ENCODE measurements at regions not wholly inside any gene's neighbourhood (a gene's known extent, or its start where the extent isn't known, plus 50 kb on each side); places are given as distances from the start of the nearest gene placed in this dataset.
"Not testable (repeated sequence)": the region's sequence is repeated elsewhere in the genome, so short reads cannot be mapped to it uniquely, and the experiment has no call there.

DNA sequence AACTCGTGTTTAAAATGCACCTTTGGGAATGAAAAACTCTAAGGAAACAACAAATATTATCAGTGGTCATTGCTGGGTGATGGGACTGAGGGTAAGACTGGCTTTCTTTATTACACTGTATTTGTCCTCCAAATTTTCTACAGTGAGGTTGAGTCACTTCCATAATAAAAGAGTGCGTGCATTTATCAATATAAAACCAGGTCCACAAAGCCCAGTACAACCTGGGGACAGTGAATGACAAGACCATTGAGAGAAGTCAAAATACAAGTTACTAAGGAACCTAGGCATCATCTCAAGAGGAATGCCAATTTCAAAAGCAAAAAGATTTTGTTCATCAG is 76.4 kb downstream of the MAGED4 start:
- Mint-ChIP-seq H3K27ac (peak overlapping the region; percentile 98 to 99), H3K4me1 (peaks cover 18% of the 10 kb centered on the region), H3K4me3 (peak overlapping the region; percentile 87 to 89), H3K9me3 (no peaks in the 10 kb centered on the region), H3K27me3 (peaks cover 9% of the 10 kb centered on the region)
- ATAC-seq (peak; percentile 2), DNase-seq (no peak)

DNA sequence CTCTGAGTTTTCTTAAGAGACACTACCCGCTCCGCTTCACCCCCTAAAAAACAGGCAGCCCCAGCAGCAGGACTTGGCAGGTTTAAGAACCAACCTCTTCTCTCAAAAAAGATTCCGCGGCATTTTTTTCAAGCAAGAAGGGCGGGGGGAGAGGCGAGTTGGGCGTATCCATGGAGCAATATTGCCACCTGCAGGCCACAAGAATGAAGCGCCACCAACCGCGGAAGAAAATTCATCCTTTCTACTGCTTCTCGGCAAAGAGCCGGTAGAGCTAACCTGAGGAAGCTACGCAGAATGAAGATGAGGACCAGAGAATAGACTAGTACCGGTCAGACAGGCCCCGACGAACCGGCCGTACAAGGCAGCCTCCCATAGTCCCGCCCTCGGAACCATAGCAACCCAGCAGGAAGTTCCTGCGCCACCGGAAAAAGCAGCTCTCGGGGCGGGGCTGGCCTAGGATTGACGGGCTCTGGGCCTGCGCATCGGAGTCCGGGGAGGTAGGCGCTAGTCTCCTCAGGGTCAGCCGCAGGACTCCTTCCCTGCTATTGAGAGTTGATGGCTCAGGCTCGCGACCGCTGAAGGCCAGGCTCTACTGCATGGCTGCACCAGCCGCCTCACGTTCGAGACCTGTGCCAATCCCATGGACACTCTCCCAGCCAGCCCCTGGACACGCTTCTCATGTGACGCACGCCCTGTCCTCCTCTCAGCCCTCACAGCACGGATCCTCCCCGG is 76.9 kb downstream of the MAGED4 start:
- Mint-ChIP-seq H3K9me3 (no peaks in the 10 kb centered on the region), H3K27me3 (peaks cover 5% of the 10 kb centered on the region), H3K27ac (peak overlapping the region; percentile 98 to 99), H3K4me1 (peaks cover 18% of the 10 kb centered on the region), H3K4me3 (peak overlapping the region; percentile 87 to 89)
- peak; percentile 77 to 86 for DNase-seq
- ATAC-seq: peak; percentile 98

DNA sequence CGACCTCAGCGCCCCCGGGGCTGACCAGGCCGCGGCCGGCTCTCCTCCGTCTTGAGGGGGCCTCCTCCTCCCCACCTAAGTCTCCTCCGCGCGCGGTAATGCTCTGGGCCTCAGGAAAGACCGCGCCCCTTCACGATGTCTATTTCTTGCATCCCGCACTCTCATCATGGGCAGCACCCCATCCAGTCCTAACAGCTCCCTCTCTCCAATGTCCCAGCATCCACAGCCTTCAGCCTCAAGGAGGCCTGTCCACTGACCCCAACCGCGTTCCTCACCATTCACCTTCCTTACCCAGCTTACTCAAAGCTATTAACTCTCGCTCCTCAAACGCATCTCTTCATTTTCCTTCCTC is 77.5 kb downstream of the MAGED4 start:
- H3K4me3 Mint-ChIP-seq: peak overlapping the region; percentile 87 to 89
- DNase-seq: no peak
- H3K4me1 Mint-ChIP-seq: peaks cover 18% of the 10 kb centered on the region
- no peaks in the 10 kb centered on the region for H3K27me3 Mint-ChIP-seq
- no peaks in the 10 kb centered on the region for H3K9me3 Mint-ChIP-seq
- peak overlapping the region; percentile 98 to 99 for H3K27ac Mint-ChIP-seq
- peak; percentile 58 for ATAC-seq

DNA sequence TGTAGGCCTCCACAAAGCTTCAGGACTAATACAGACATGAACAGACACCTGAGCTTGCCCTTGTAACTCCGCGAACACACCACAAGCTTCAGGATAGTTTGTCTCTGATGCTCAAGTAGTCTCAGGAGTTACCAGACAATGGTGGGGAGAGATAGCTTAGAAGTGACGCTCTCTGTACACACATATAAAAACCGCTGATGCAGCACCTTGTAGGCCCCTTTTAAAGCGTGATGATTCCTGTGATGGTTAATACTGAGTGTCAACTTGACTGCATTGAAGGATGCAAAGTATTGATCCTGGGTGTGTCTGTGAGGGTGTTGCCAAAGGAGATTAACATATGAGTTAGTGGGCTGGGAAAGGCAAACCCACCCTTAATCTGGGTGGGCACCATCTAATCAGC is 78.7 kb downstream of the MAGED4 start:
- H3K9me3 Mint-ChIP-seq: no peaks in the 10 kb centered on the region

DNA sequence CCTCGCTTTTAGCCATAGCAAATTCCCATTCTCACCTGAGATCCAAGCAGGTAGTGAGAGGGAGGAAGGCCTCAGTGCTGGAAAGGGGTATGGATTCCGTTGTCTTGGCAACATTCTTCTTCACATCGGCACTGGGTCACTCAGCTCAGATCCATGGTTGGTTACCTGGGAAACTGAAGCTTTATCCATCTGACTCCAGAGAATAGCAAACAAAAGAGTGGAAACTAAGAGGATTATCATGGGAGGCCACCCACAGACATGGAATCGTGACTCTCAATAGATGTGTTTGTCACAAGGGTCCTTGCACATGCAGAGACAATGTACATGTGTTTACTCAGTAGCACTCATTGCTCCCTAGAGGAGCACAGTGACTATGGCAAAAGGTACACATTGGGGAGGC is 81.0 kb downstream of the MAGED4 start:
- ATAC-seq (no peak), DNase-seq (no peak)
- no peaks in the 10 kb centered on the region for H3K9me3 Mint-ChIP-seq
- H3K4me1 Mint-ChIP-seq: peaks cover 17% of the 10 kb centered on the region
- H3K27ac Mint-ChIP-seq: no peak overlapping the region
- no peak overlapping the region for H3K4me3 Mint-ChIP-seq
- no peaks in the 10 kb centered on the region for H3K27me3 Mint-ChIP-seq

More for the DNA sequence above, 78.7 kb downstream of the MAGED4 start:
- Mint-ChIP-seq H3K27ac (no peak overlapping the region), H3K27me3 (no peaks in the 10 kb centered on the region), H3K4me3 (no peak overlapping the region), H3K4me1 (peaks cover 18% of the 10 kb centered on the region)
- DNase-seq: no peak
- ATAC-seq: no peak

DNA sequence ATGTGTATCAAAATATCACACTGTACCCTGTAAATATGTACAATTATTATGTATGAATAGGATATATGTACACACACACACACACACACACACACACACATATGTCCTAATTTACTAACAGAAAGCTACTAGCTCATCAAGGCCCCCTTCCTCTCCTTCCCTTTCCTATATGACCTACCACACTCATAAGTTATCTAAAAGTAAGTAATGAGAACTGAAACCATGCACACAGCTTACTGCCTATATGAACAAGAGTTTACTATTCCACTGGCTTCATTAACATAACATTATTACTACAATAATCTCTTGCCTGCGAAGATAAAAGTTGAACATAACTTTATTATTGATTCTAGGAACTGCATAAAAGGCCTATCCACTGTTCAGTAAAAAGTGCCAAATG is 83.8 kb downstream of the MAGED4 start:
- H3K9me3 Mint-ChIP-seq, H3K27me3 Mint-ChIP-seq, DNase-seq, H3K4me3 Mint-ChIP-seq, H3K27ac Mint-ChIP-seq, H3K4me1 Mint-ChIP-seq, ATAC-seq: not testable (repeated sequence)

DNA sequence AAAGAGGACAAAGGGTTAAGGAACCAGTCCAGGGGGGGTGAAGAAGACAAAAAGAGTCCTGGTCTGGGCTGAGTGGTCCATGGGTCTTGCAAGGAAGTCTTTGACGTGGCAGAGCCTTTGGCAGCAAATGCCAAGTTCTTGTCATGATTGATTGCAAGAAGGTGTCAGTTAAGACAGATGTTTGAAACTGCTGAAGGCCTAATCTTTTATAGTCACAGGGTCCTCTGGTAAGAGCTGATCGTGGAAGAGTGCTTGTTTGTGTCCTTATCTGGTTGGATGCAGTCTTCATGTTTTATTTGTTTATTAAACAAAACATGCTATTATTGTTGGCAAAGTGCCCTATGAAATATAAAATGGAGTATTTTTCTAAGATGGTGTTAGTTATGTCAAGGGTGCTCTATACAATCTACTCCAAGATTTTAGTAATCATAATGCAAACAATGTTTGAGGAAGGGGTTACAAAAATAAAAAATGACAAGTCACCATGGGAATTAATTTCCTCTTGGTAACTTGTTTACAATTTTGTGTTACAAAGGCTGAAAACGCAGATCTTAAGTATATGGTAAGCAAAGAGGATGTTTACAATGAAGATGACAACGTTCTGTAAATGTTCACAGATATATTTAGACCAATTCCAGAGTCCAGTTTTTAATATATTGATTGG is 85.9 kb downstream of the MAGED4 start:
- Mint-ChIP-seq H3K27ac (peak overlapping the region in 1 of 2 donors; percentile 19), H3K4me1 (no peaks in the 10 kb centered on the region), H3K4me3 (no peak overlapping the region), H3K27me3 (no peaks in the 10 kb centered on the region), H3K9me3 (no peaks in the 10 kb centered on the region)
- no peak for DNase-seq
- ATAC-seq: no peak

DNA sequence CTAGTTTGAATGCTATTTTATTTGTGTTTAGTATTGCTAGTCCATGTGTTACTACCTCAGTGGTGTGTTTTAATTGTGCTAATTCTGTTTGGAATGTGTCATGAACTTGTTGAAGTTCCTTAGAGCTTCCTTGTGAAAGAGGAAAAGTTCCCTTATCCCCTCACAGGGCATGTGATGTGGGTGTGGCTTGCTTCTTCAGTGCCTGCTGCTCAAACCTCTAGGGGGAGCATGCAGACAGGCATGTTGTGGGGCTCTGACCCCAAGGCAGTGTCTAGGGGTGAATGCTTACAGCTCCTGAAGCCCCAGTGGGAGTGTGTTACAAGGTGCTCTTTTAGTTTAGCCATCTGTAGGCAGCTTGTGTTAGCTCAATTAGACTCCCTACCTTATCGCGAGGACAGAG is 86.5 kb downstream of the MAGED4 start:
- Mint-ChIP-seq H3K4me3 (no peak overlapping the region), H3K27ac (no peak overlapping the region), H3K9me3 (no peaks in the 10 kb centered on the region), H3K27me3 (no peaks in the 10 kb centered on the region), H3K4me1 (no peaks in the 10 kb centered on the region)
- ATAC-seq (no peak), DNase-seq (peak in 1 of 2 donors; percentile 12)

DNA sequence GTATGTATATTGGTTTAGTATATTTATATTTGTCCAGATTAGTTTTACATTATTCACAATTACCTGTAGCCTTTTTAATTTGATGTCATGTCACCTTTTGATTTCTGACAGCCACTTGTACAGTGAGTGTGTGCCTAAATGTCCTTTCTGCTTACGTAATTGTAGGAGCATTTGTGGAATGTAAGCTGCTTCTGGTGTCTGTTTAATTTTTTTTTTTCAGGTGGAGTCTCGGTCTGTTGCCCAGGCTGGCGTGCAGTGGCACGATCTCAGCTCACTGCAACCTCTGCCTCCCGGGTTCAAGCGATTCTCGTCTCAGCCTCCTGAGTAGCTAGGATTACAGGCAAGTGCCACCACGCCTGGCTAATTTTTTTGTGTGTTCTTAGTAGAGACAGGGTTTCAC is 91.2 kb upstream of the XAGE2 start:
- Mint-ChIP-seq H3K9me3 (peaks cover 0 to 5% of the 10 kb centered on the region in 2 donors), H3K4me3 (no peak overlapping the region), H3K4me1 (no peaks in the 10 kb centered on the region), H3K27ac (no peak overlapping the region), H3K27me3 (no peaks in the 10 kb centered on the region)
- ATAC-seq (no peak), DNase-seq (no peak)

DNA sequence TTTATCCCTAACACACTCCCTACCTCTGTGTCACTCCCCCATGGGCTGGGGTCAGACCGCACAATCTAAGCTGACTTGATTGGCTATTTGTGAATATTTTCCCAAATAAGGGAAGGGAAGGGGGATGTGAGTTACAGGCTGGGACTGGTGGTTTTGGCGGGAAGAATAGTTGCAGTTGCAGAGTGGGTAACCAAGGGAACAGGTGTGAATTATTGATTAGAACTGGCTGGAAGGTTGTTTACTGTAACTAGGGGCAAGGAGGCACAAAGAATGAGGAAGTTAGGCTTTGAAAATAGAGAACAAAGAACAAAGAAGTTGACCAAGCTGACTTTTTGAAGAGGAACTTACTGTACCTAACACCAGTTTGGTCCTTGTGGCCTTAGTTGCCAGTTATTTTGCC is 88.0 kb upstream of the XAGE2 start:
- Mint-ChIP-seq H3K4me1 (no peaks in the 10 kb centered on the region), H3K4me3 (no peak overlapping the region), H3K9me3 (peaks cover 0 to 5% of the 10 kb centered on the region in 2 donors), H3K27me3 (no peaks in the 10 kb centered on the region), H3K27ac (no peak overlapping the region)
- ATAC-seq (no peak), DNase-seq (no peak)

DNA sequence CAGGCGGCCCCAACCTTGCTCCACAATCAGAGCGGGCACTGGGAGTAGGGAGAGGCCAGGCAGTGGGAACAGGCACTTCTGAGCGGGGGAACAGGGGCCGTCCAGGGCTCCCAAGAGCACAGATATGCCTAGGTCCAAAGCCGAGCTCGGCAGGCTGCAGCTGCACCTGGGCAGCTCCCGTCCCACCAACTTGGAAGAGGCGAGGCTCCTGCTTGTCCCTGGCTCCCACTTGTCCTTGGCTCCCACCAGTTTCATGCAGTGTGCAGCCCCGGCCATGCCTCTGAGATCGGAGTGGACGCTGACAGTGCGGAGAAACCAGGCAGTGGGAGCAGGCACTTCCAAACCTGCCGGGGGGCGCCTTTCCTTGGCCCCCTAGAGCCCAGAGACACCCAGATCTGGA is 84.0 kb upstream of the XAGE2 start:
- DNase-seq (no peak), ATAC-seq (no peak)
- no peak overlapping the region for H3K27ac Mint-ChIP-seq
- H3K9me3 Mint-ChIP-seq: peaks cover 0 to 5% of the 10 kb centered on the region in 2 donors
- no peaks in the 10 kb centered on the region for H3K27me3 Mint-ChIP-seq
- H3K4me3 Mint-ChIP-seq: no peak overlapping the region
- no peaks in the 10 kb centered on the region for H3K4me1 Mint-ChIP-seq

DNA sequence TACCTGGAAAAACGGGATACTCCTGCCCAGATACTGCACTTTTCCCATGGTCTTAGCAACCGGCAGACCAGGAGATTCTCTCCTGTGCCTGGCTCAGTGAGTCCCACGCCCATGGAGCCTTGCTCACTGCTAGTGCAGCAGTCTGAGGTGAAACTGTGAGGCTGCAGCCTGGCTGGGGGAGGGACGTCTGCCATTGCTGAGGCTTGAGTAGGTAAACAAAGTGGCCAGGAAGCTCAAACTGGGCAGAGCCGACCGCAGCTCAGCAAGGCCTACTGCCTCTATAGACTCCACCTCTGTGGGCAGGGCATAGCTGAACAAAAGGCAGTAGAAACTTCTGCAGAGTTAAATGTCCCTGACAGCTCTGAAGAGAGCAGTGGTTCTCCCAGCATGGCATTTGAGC is 69.9 kb upstream of the XAGE2 start:
- not testable (repeated sequence) for ATAC-seq, H3K27ac Mint-ChIP-seq, H3K4me1 Mint-ChIP-seq, DNase-seq, H3K9me3 Mint-ChIP-seq, H3K4me3 Mint-ChIP-seq, H3K27me3 Mint-ChIP-seq

DNA sequence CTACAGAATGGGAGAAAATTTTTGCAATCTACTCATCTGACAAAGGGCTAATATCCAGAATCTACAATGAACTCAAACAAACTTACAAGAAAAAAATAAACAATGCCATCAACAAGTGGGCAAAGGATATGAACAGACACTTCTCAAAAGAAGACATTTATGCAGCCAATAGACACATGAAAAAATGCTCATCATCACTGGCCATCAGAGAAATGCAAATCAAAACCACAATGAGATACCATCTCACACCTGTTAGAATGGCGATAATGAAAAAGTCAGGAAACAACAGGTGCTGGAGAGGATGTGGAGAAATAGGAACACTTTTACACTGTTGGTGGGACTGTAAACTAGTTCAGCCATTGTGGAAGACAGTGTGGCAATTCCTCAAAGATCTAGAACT is 60.3 kb upstream of the XAGE2 start:
- not testable (repeated sequence) for H3K4me3 Mint-ChIP-seq, H3K27me3 Mint-ChIP-seq, H3K4me1 Mint-ChIP-seq, H3K9me3 Mint-ChIP-seq, ATAC-seq, DNase-seq, H3K27ac Mint-ChIP-seq
